Effector memory CD8-positive, alpha-beta T cell (primary cell): ENCODE measurements at regions not wholly inside any gene's neighbourhood (a gene's known extent, or its start where the extent isn't known, plus 50 kb on each side); places are given as distances from the start of the nearest gene placed in this dataset.
"Not testable (repeated sequence)": the region's sequence is repeated elsewhere in the genome, so short reads cannot be mapped to it uniquely, and the experiment has no call there.

Experiments used
- ATAC-seq: fragments of 150-1000 bp; cut with Tn5 transposase; replicated peaks from 2 replicates; pipeline ENCODE4 v1.10.0; 2021; ENCODE audit warnings: mild to moderate bottlenecking, moderate library complexity
- DNase-seq, 3 experiments: peaks; one replicate each; pipeline ENCODE4 v3.0.0; 2021
- H3K27ac Mint-ChIP-seq, 2 donors: one replicate each; pipeline ENCODE4 v1.8.0; 2022; ENCODE audit warnings: mild to moderate bottlenecking in 2 of 2, mixed read lengths in 2 of 2, moderate library complexity in 2 of 2
- H3K27me3 Mint-ChIP-seq, 2 donors: one replicate each; pipeline ENCODE4 v1.8.0; 2022; ENCODE audit warnings: mixed read lengths in 2 of 2
- H3K36me3 Mint-ChIP-seq: one replicate; pipeline ENCODE4 v1.8.0; 2022; ENCODE audit warnings: mild to moderate bottlenecking, moderate library complexity, mixed read lengths; ENCODE audit not compliant: insufficient read depth
- H3K4me1 Mint-ChIP-seq, 2 donors: one replicate each; pipeline ENCODE4 v1.8.0; 2022; ENCODE audit warnings: low read depth in 2 of 2, mixed read lengths in 2 of 2
- H3K4me3 Mint-ChIP-seq, 2 donors: one replicate each; pipeline ENCODE4 v1.8.0; 2022; ENCODE audit warnings: mild to moderate bottlenecking in 2 of 2, mixed read lengths in 2 of 2, moderate library complexity in 2 of 2
- H3K9me3 Mint-ChIP-seq, 2 donors: one replicate each; pipeline ENCODE4 v1.8.0; 2022; ENCODE audit warnings: mixed read lengths in 2 of 2

DNA sequence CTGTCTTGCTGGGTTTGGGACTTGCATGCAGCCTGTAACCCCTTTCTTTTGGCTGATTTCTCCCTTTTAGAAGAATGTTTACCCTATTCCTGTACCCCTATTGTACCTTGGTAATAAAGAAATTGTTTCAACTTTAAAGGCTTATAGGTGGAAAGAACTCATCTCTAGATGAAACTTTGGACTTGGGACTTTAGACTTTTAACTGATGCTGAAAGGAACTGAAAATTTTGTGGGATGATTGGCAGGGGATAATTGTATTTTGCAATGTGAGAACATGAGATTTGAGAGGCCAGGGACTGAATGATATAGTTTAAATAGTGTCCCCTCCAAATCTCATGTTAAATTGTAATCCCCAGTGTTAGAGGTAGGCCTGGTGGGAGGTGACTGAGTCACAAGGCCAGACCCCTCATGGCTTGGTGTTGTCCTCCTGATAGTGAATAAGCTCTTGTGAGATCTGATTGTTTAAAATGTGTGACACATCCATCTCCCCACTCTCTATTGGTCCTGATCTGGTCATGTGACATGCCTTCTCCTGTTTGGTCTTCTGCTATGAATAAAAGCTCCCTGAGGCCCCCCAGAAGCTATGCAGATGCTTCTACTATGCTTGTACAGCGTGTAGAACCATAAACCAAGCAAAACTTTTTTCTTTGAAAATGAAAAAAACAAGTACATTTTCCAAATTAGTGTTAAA, 1621.3 kb upstream of the B3GALT2 start:
- no peaks in the 10 kb centered on the region for H3K27me3 Mint-ChIP-seq
- no peak overlapping the region for H3K4me3 Mint-ChIP-seq
- DNase-seq (no peak), ATAC-seq (no peak)
- H3K36me3 Mint-ChIP-seq, result no peaks in the 10 kb centered on the region
- H3K4me1 Mint-ChIP-seq, result no peaks in the 10 kb centered on the region
- no peak overlapping the region for H3K27ac Mint-ChIP-seq
- no peaks in the 10 kb centered on the region for H3K9me3 Mint-ChIP-seq

DNA sequence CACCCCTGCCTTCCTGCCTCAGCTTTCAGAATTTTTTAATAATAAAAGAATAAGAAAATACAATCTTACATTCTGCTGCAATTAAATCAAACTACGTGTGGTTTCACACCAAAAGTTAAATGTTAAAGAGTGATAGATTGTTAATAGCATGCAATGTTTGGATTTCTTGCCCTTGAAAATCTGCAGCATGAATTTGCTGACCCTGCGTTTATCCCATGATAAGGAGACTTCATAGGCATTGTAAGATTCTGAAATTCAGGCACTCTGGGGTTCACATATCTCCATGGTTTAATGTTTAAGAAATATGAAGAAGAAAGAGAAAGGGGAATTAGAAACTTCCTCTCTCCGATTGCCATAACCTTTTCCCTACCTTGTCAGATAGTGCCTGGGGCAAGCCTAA, 1616.2 kb upstream of the B3GALT2 start:
- Mint-ChIP-seq H3K4me3 (no peak overlapping the region), H3K27ac (no peak overlapping the region), H3K36me3 (no peaks in the 10 kb centered on the region), H3K27me3 (no peaks in the 10 kb centered on the region), H3K9me3 (no peaks in the 10 kb centered on the region), H3K4me1 (no peaks in the 10 kb centered on the region)
- no peak for DNase-seq
- no peak for ATAC-seq

DNA sequence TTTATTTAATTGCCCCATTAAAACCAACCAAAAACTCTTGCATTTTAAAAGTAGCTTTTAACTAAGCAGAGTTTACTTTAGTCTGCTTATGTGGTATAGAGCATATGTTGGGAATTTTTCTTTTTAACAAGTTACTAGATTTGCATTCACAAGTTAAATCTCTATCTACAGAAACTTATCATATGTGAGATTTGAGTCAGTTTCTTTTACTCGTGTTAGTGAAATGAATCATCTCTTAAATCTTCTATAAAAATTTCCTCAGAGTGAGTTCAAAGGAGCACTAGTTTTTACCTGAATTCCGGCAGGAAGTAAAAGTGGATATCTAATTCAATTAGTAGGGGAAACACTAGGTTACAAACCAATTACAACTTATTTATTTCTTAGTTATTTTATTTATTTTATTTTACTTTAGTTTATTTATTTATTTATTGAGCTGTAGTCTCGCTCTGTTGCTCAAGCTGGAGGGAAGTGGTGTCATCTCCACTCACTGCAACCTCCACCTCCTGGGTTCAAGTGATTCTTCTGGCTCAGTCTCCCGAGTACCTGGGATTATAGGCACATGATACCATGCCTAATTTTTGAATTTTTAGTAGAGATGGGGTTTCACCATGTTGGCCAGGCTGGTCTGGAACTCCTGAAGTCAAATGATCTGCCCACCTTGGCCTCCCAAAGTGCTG, 1609.6 kb upstream of the B3GALT2 start:
- H3K36me3 Mint-ChIP-seq, result no peaks in the 10 kb centered on the region
- no peaks in the 10 kb centered on the region for H3K9me3 Mint-ChIP-seq
- H3K27me3 Mint-ChIP-seq, result no peaks in the 10 kb centered on the region
- DNase-seq, result no peak
- no peaks in the 10 kb centered on the region for H3K4me1 Mint-ChIP-seq
- H3K4me3 Mint-ChIP-seq, result no peak overlapping the region
- H3K27ac Mint-ChIP-seq, result no peak overlapping the region
- ATAC-seq, result no peak

- no peak overlapping the region for H3K27ac Mint-ChIP-seq
- ATAC-seq, result no peak
These were observed 1600.6 kb upstream of the B3GALT2 start for GRCh38 chr1:194787001-194787400.

DNA sequence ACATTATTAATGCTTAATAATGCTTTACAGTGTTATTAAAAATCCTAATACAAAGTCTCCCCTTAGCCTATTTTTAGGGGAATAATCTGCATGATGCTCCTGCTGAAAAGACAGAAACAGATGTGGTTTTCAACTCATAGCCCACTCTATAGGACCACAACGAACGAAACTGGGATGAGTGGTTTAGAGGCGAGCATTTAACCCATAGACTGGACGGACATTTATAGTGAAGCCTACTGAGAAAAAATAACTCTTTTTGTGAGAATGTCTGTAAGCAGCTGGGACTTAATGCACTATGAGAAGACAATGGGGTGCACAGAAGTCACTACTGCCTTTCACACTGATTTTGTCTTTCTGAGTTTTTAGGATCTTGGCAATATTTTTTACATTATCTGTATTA, 1599.6 kb upstream of the B3GALT2 start:
- no peak for ATAC-seq
- Mint-ChIP-seq H3K4me3 (no peak overlapping the region), H3K27ac (no peak overlapping the region), H3K36me3 (no peaks in the 10 kb centered on the region), H3K9me3 (no peaks in the 10 kb centered on the region), H3K4me1 (no peaks in the 10 kb centered on the region), H3K27me3 (no peaks in the 10 kb centered on the region)
- DNase-seq, result no peak

More at GRCh38 chr1:194787001-194787400, 1600.6 kb upstream of the B3GALT2 start:
- H3K4me3 Mint-ChIP-seq, result no peak overlapping the region
- H3K4me1 Mint-ChIP-seq, result no peaks in the 10 kb centered on the region
- no peaks in the 10 kb centered on the region for H3K27me3 Mint-ChIP-seq
- no peaks in the 10 kb centered on the region for H3K36me3 Mint-ChIP-seq
- DNase-seq, result no peak
- H3K9me3 Mint-ChIP-seq, result no peaks in the 10 kb centered on the region

DNA sequence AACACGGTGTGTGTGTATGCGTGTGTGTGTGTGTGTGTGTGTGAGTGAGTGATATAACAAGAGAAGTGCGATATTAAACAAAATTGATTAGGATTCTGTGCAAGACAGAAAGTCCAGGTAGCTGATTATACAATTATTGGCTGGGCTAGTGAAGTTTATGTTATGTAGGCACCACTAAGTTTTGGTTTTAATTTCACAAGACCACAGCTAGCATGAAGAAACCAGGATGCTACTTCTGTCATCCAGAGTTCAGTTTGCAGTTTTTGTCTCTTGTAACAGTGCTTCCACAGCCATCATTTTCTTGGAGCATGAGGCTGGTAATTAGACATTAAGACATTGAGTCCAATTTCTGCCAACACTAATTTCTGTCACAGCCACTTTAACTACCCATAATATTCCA, 1590.2 kb upstream of the B3GALT2 start:
- no peak overlapping the region for H3K27ac Mint-ChIP-seq
- DNase-seq, result no peak
- H3K36me3 Mint-ChIP-seq, result no peaks in the 10 kb centered on the region
- H3K4me3 Mint-ChIP-seq, result no peak overlapping the region
- peaks cover 4 to 11% of the 10 kb centered on the region in 2 donors for H3K9me3 Mint-ChIP-seq
- H3K4me1 Mint-ChIP-seq, result no peaks in the 10 kb centered on the region
- no peak for ATAC-seq
- no peaks in the 10 kb centered on the region for H3K27me3 Mint-ChIP-seq

- DNase-seq (no peak), ATAC-seq (no peak)
- Mint-ChIP-seq H3K36me3 (no peaks in the 10 kb centered on the region), H3K4me3 (no peak overlapping the region), H3K27ac (no peak overlapping the region), H3K9me3 (peaks cover 4 to 11% of the 10 kb centered on the region in 2 donors), H3K27me3 (no peaks in the 10 kb centered on the region), H3K4me1 (no peaks in the 10 kb centered on the region)
These were observed 1588.1 kb upstream of the B3GALT2 start for GRCh38 chr1:194774535-194774934.

DNA sequence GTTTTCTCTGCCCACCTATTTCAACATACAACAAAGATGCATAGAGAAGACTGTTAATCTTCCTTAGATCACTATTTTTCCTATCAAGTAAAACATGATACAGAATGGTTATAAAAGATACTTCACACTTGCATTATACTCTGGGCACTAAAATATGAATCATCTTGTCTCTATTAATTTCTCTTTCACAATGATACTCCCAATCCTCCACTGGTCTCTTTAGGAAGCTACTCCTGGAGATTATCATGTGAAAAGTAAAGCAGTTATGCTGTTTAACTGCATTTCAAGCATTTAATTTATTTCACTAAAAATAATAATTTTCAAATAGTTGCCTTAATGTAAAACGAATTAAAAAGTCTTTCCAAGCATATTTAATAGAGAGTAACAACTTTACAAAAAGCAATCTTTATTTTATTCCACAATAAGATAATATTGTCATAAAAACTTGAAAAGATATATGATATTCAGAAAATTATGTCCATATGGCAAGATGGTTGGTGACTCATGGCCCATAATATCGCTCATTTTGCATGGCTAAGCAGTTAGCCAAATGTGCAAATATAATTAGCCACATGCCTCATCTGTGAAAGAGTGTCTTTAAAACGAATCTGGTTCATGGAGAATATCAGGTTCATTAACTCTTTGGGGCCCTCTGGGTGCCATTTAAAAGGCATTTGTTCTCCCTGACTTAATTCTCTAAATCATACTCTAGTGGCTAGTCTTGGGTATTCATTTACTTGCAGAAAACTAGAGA, 1569.0 kb upstream of the B3GALT2 start:
- no peaks in the 10 kb centered on the region for H3K27me3 Mint-ChIP-seq
- no peak overlapping the region for H3K27ac Mint-ChIP-seq
- no peak for ATAC-seq
- no peak overlapping the region for H3K4me3 Mint-ChIP-seq
- peaks cover 0 to 4% of the 10 kb centered on the region in 2 donors for H3K9me3 Mint-ChIP-seq
- H3K36me3 Mint-ChIP-seq, result no peaks in the 10 kb centered on the region
- H3K4me1 Mint-ChIP-seq, result no peaks in the 10 kb centered on the region
- no peak for DNase-seq

DNA sequence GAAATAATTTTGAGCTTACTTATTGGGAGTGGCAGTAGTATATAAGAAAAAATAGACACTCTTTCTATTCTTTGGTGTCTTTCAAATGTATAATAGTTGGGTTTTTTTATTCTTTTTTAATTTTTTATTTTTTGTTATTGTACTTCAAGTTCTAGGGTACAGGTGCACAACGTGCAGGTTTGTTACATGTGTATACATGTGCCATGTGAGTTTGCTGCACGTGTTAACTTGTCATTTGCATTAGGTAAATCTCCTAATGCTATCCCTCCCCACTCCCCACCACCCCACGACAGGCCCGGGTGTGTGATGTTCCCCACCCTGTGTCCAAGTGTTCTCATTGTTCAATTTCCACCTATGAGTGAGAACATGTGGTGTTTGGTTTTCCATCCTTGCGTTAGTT, 1552.4 kb upstream of the B3GALT2 start:
- not testable (repeated sequence) for H3K27ac Mint-ChIP-seq, H3K4me1 Mint-ChIP-seq, H3K36me3 Mint-ChIP-seq, H3K4me3 Mint-ChIP-seq, ATAC-seq, H3K27me3 Mint-ChIP-seq, DNase-seq, H3K9me3 Mint-ChIP-seq

GRCh38 chr1:194734970-194735369, 1548.6 kb upstream of the B3GALT2 start:
- no peaks in the 10 kb centered on the region for H3K27me3 Mint-ChIP-seq
- no peaks in the 10 kb centered on the region for H3K4me1 Mint-ChIP-seq
- no peak for DNase-seq

GRCh38 chr1:194731025-194731424, 1544.6 kb upstream of the B3GALT2 start:
- Mint-ChIP-seq H3K36me3 (no peaks in the 10 kb centered on the region), H3K4me3 (no peak overlapping the region), H3K9me3 (peaks cover 0 to 3% of the 10 kb centered on the region in 2 donors), H3K27me3 (no peaks in the 10 kb centered on the region), H3K27ac (no peak overlapping the region), H3K4me1 (no peaks in the 10 kb centered on the region)
- DNase-seq, result no peak
- no peak for ATAC-seq

More at GRCh38 chr1:194734970-194735369, 1548.6 kb upstream of the B3GALT2 start:
- H3K36me3 Mint-ChIP-seq, result no peaks in the 10 kb centered on the region
- H3K9me3 Mint-ChIP-seq, result peaks cover 0 to 3% of the 10 kb centered on the region in 2 donors
- no peak for ATAC-seq
- H3K27ac Mint-ChIP-seq, result no peak overlapping the region
- H3K4me3 Mint-ChIP-seq, result no peak overlapping the region

DNA sequence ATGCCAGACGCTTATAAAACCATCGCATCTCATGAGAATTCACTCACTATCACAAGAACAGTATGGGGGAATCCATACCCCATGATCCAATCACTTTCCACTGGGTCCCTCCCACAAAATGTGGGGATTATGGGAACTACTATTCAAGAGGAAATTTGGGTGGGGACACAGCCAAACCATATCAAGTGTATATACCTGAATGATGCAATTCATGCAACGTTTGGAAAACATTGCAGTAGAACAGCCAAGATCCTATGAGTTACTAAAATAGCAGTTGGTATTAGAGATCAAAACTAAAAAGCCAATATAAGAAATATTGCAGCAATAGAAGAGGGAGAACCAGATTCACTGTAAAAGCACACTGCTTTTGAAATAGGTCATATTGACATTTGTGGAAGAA, 1543.9 kb upstream of the B3GALT2 start:
- no peaks in the 10 kb centered on the region for H3K4me1 Mint-ChIP-seq
- H3K9me3 Mint-ChIP-seq, result peaks cover 0 to 3% of the 10 kb centered on the region in 2 donors
- H3K27me3 Mint-ChIP-seq, result no peaks in the 10 kb centered on the region
- H3K4me3 Mint-ChIP-seq, result no peak overlapping the region
- H3K36me3 Mint-ChIP-seq, result no peaks in the 10 kb centered on the region
- no peak for DNase-seq
- H3K27ac Mint-ChIP-seq, result no peak overlapping the region
- no peak for ATAC-seq

DNA sequence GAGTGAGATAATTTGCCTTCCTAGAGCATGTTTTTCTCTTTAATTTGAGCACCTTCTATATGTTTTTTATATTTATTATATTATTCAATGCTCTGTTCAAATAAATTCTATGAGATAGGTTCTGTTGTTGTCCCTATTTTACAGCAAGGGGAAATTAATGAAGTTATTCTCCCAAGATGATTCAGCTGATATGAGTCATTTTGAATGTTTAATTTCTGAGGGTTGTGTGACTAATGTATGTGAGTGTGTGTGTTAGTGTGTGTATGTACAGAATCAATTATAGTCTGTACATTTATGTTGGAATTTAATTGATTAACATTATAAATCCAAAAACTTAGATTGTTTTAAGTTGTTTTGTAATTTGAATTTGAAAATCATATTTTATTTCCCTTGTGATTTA, 1536.7 kb upstream of the B3GALT2 start:
- DNase-seq, result no peak
- Mint-ChIP-seq H3K27me3 (no peaks in the 10 kb centered on the region), H3K9me3 (peaks cover 0 to 2% of the 10 kb centered on the region in 2 donors), H3K4me1 (no peaks in the 10 kb centered on the region), H3K4me3 (no peak overlapping the region), H3K36me3 (no peaks in the 10 kb centered on the region), H3K27ac (no peak overlapping the region)
- no peak for ATAC-seq

- Mint-ChIP-seq H3K4me1 (no peaks in the 10 kb centered on the region), H3K4me3 (no peak overlapping the region), H3K36me3 (no peaks in the 10 kb centered on the region), H3K27ac (no peak overlapping the region), H3K27me3 (no peaks in the 10 kb centered on the region), H3K9me3 (peaks cover 0 to 2% of the 10 kb centered on the region in 2 donors)
- no peak for ATAC-seq
- no peak for DNase-seq
These were observed 1531.5 kb upstream of the B3GALT2 start for GRCh38 chr1:194717941-194718340.
